GM23338 (cell line): ENCODE measurements at regions not wholly inside any gene's neighbourhood (a gene's known extent, or its start where the extent isn't known, plus 50 kb on each side); places are given as distances from the start of the nearest gene placed in this dataset.

Source experiments
- ATAC-seq: fragments of 200-7000 bp; cut with Tn5 transposase; 3 replicates; pipeline ENCODE4 v1.9.1; 2020
- DNase-seq: peaks from one replicate; pipeline ENCODE4 v3.0.0-alpha.2; 2015; ENCODE audit warnings: low spot score
- H2AFZ ChIP-seq: fragments of 200-600 bp; sonication (generic); 2 replicates; pipeline ENCODE4 v1.8.0; 2016; ENCODE audit warnings: antibody characterized with exemption, mild to moderate bottlenecking, moderate library complexity
- H3F3A ChIP-seq: fragments of 200-600 bp; sonication (generic); replicated peaks from 2 replicates; pipeline ENCODE4 v1.8.0; 2017; ENCODE audit warnings: antibody characterized with exemption, mixed run types, low read depth
- H3K27ac ChIP-seq: fragments of 200-600 bp; sonication (generic); 2 replicates; pipeline ENCODE4 v1.6.1; 2016; ENCODE audit warnings: low read depth
- H3K27me3 ChIP-seq: fragments of 200-600 bp; sonication (generic); 2 replicates; pipeline ENCODE4 v1.8.0; 2016; ENCODE audit warnings: mild to moderate bottlenecking, mixed run types, moderate library complexity; ENCODE audit not compliant: insufficient read depth
- H3K36me3 ChIP-seq: fragments of 200-600 bp; sonication (generic); 2 replicates; pipeline ENCODE4 v1.8.0; 2016; ENCODE audit warnings: mild to moderate bottlenecking; ENCODE audit not compliant: insufficient read depth
- H3K4me1 ChIP-seq: fragments of 200-600 bp; sonication (generic); 2 replicates; pipeline ENCODE4 v1.8.0; 2016; ENCODE audit warnings: mild to moderate bottlenecking, moderate library complexity; ENCODE audit not compliant: insufficient read depth
- H3K4me2 ChIP-seq: fragments of 200-600 bp; sonication (generic); 2 replicates; pipeline ENCODE4 v1.7.1; 2017; ENCODE audit warnings: mixed run types
- H3K4me3 ChIP-seq: fragments of 200-600 bp; sonication (generic); 2 replicates; pipeline ENCODE4 v1.6.1; 2016; ENCODE audit warnings: mixed run types
- H3K79me2 ChIP-seq: fragments of 200-600 bp; sonication (generic); replicated peaks from 2 replicates; pipeline ENCODE4 v1.8.0; 2017; ENCODE audit warnings: mild to moderate bottlenecking; ENCODE audit not compliant: insufficient read depth
- H3K9me2 ChIP-seq: fragments of 200-600 bp; sonication (generic); 2 replicates; pipeline ENCODE4 v1.8.0; 2017; ENCODE audit not compliant: insufficient read depth
- H4K20me1 ChIP-seq: fragments of 200-600 bp; sonication (generic); replicated peaks from 2 replicates; pipeline ENCODE4 v1.8.0; 2017; ENCODE audit warnings: mild to moderate bottlenecking; ENCODE audit not compliant: insufficient read depth
- H3K27ac Mint-ChIP-seq: 2 replicates; pipeline ENCODE4 v1.8.0; 2020; ENCODE audit warnings: inconsistent platforms, mild to moderate bottlenecking, moderate library complexity, mixed read lengths
- H3K27me3 Mint-ChIP-seq: 3 replicates; pipeline ENCODE4 v1.8.0; 2022; ENCODE audit warnings: low read depth, mild to moderate bottlenecking, moderate library complexity, mixed read lengths, inconsistent platforms; ENCODE audit not compliant: insufficient read depth, poor library complexity
- H3K36me3 Mint-ChIP-seq: 3 replicates; pipeline ENCODE4 v1.8.0; 2021; ENCODE audit warnings: low read depth, mild to moderate bottlenecking, inconsistent platforms, moderate library complexity, mixed read lengths
- H3K4me1 Mint-ChIP-seq: 3 replicates; pipeline ENCODE4 v1.8.0; 2020; ENCODE audit warnings: mild to moderate bottlenecking, inconsistent platforms, mixed read lengths
- H3K4me3 Mint-ChIP-seq: 3 replicates; pipeline ENCODE4 v1.8.0; 2021; ENCODE audit warnings: moderate library complexity, mild to moderate bottlenecking, inconsistent platforms, mixed read lengths
- H3K9me3 Mint-ChIP-seq: 3 replicates; pipeline ENCODE4 v1.8.0; 2020; ENCODE audit warnings: moderate library complexity, mild to moderate bottlenecking, inconsistent platforms, mixed read lengths
- CREB1 ChIP-seq: fragments of 250-450 bp; sonication (Bioruptor Pico); IDR thresholded peaks from 2 replicates; pipeline ENCODE4 v1.5.0; 2020; ENCODE audit warnings: low read depth, mild to moderate bottlenecking, moderate library complexity
- EZH2 ChIP-seq: fragments of 200-600 bp; sonication (generic); IDR thresholded peaks from one replicate; pipeline ENCODE4 v1.8.0; 2017; ENCODE audit warnings: antibody characterized with exemption, mild to moderate bottlenecking, low read depth; ENCODE audit not compliant: unreplicated experiment
- JUNB ChIP-seq: IDR thresholded peaks from one replicate; pipeline ENCODE4 v1.6.1; 2016; ENCODE audit warnings: antibody characterized with exemption; ENCODE audit not compliant: unreplicated experiment
- NANOG ChIP-seq: IDR thresholded peaks from 2 replicates; pipeline ENCODE4 v1.6.1; 2016; ENCODE audit warnings: antibody characterized with exemption, borderline replicate concordance
- POLR2AphosphoS5 ChIP-seq: IDR thresholded peaks from 2 replicates; pipeline ENCODE4 v1.6.1; 2016; ENCODE audit warnings: antibody characterized with exemption, low read depth
- STAT1 ChIP-seq: IDR thresholded peaks from one replicate; pipeline ENCODE4 v1.6.1; 2016; ENCODE audit warnings: antibody characterized with exemption; ENCODE audit not compliant: unreplicated experiment
- ZNF114 ChIP-seq: fragments of 250-450 bp; sonication (Bioruptor Pico); IDR thresholded peaks from 2 replicates; pipeline ENCODE4 v1.5.0; 2020; ENCODE audit warnings: mild to moderate bottlenecking, moderate library complexity
- TF ChIP-seq, protein P1 (sequence below): IDR thresholded peaks from one replicate; pipeline ENCODE4 v1.6.1; 2018; ENCODE audit warnings: antibody characterized with exemption; ENCODE audit not compliant: unreplicated experiment

DNA sequence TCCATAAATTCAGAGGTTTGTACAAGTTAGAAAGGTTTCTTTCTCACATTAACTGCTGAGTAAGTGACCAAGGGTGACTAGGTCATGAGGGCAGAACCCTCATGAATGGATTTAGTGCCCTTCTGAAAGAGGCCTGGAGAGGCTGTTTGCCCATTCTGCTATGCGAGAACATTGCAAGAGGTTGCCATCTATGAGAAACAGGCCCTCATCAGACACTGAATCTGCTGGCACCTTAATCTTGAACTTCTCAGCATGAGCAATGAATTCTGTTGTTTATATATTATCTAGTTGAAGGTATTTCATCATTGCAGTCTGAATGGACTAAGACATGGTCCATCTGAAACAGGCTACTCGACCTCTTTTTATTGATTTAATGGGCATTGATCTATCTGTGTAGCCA lies 96.2 kb upstream of the GPRIN3 start:
- ATAC-seq (no peak), DNase-seq (no peak)
- Histone ChIP-seq H2AFZ (no peak overlapping the region), H3K4me2 (no peak overlapping the region), H3K36me3 (no peaks in the 10 kb centered on the region), H3F3A (no peaks in the 10 kb centered on the region), H3K9me2 (no peaks in the 10 kb centered on the region), H3K79me2 (no peaks in the 10 kb centered on the region), H3K4me1 (no peaks in the 10 kb centered on the region; the same call in none of the 2 replicates), H3K4me3 (no peak overlapping the region), H4K20me1 (no peaks in the 10 kb centered on the region), H3K27ac (no peak overlapping the region), H3K27me3 (no peaks in the 10 kb centered on the region)
- Mint-ChIP-seq H3K27ac (no peak overlapping the region), H3K36me3 (no peaks in the 10 kb centered on the region), H3K4me3 (no peak overlapping the region), H3K9me3 (no peaks in the 10 kb centered on the region), H3K4me1 (no peaks in the 10 kb centered on the region), H3K27me3 (no peaks in the 10 kb centered on the region)
- TF ChIP-seq CREB1 (CRISPR knock-in tag): no peak
- TF ChIP-seq NANOG: no peak
- TF ChIP-seq, protein P1, sequence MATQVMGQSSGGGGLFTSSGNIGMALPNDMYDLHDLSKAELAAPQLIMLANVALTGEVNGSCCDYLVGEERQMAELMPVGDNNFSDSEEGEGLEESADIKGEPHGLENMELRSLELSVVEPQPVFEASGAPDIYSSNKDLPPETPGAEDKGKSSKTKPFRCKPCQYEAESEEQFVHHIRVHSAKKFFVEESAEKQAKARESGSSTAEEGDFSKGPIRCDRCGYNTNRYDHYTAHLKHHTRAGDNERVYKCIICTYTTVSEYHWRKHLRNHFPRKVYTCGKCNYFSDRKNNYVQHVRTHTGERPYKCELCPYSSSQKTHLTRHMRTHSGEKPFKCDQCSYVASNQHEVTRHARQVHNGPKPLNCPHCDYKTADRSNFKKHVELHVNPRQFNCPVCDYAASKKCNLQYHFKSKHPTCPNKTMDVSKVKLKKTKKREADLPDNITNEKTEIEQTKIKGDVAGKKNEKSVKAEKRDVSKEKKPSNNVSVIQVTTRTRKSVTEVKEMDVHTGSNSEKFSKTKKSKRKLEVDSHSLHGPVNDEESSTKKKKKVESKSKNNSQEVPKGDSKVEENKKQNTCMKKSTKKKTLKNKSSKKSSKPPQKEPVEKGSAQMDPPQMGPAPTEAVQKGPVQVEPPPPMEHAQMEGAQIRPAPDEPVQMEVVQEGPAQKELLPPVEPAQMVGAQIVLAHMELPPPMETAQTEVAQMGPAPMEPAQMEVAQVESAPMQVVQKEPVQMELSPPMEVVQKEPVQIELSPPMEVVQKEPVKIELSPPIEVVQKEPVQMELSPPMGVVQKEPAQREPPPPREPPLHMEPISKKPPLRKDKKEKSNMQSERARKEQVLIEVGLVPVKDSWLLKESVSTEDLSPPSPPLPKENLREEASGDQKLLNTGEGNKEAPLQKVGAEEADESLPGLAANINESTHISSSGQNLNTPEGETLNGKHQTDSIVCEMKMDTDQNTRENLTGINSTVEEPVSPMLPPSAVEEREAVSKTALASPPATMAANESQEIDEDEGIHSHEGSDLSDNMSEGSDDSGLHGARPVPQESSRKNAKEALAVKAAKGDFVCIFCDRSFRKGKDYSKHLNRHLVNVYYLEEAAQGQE: no peak
- TF ChIP-seq ZNF114 (CRISPR knock-in tag): no peak
- TF ChIP-seq JUNB: no peak
- no peak for TF ChIP-seq POLR2AphosphoS5

DNA sequence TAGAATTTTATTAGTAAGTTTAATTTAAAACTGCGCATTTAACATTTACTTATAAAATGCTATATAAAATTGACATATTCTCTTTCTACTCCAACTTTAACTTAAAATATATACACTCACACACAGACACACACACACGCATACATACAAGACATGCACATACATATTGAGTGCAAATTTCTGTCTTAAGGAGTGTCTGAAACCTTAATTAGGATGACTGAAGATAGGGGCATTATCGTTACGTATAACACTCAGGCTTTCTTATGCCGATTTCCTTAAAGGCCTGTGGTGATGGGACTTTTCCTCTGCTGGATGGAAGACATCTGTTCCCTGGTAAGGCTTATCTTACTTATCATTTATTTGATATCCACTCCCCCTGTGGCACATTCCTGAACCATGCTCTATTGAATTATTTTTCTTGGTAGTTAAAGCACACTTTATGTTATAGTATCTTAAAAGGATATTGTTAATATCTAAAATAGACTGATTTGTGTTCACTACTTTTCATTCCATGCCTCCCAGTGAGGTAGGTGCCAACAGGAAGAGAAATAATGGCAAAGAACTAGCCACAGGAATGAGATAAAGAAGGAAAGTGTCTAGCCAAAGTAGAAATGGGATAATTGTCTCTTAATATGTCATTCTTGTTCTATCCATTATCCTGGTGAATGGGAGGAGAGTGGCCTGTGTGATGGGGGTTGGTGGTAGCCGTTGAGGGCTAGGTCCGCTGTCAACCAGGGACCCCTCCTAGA lies 92.9 kb upstream of the GPRIN3 start:
- H3K27me3 Mint-ChIP-seq: no peaks in the 10 kb centered on the region
- H3K4me2 ChIP-seq: no peak overlapping the region
- DNase-seq (no peak), ATAC-seq (no peak; the same call in 2 of the 3 replicates)
- no peaks in the 10 kb centered on the region for H3K9me3 Mint-ChIP-seq
- H3K79me2 ChIP-seq: no peaks in the 10 kb centered on the region
- no peak overlapping the region for H3K27ac Mint-ChIP-seq
- H3F3A ChIP-seq: no peaks in the 10 kb centered on the region
- no peaks in the 10 kb centered on the region for H3K4me1 Mint-ChIP-seq
- no peaks in the 10 kb centered on the region for H3K27me3 ChIP-seq
- H3K27ac ChIP-seq: no peak overlapping the region
- H2AFZ ChIP-seq: no peak overlapping the region
- no peak overlapping the region for H3K4me3 Mint-ChIP-seq
- no peak overlapping the region for H3K4me3 ChIP-seq
- no peaks in the 10 kb centered on the region for H3K36me3 Mint-ChIP-seq
- H3K36me3 ChIP-seq: no peaks in the 10 kb centered on the region
- H4K20me1 ChIP-seq: no peaks in the 10 kb centered on the region
- H3K4me1 ChIP-seq: no peaks in the 10 kb centered on the region; the same call in none of the 2 replicates
- H3K9me2 ChIP-seq: 0 out of 2 replicates have a peak, but pooled peaks cover 3% of the 10 kb centered on the region
- TF ChIP-seq EZH2 (no peak), ZNF114 (CRISPR knock-in tag) (no peak), STAT1 (no peak), JUNB (no peak)
- TF ChIP-seq, protein P1: no peak
